Skeletal muscle satellite cell (primary cell): ENCODE measurements at regions not wholly inside any gene's neighbourhood (a gene's known extent, or its start where the extent isn't known, plus 50 kb on each side); places are given as distances from the start of the nearest gene placed in this dataset.

Experiments used
- H3K27me3 ChIP-seq: 2 replicates; pipeline ENCODE4 v1.7.0; 2013; ENCODE audit warnings: low read length; ENCODE audit not compliant: control insufficient read depth, insufficient read depth
- H3K36me3 ChIP-seq: 2 replicates; pipeline ENCODE4 v1.7.0; 2013; ENCODE audit warnings: mild to moderate bottlenecking, control low read depth, low read length; ENCODE audit not compliant: insufficient read depth
- H3K4me1 ChIP-seq: 2 replicates; pipeline ENCODE4 v1.7.0; 2013; ENCODE audit warnings: low read length; ENCODE audit not compliant: control insufficient read depth, insufficient read depth
- H3K4me2 ChIP-seq: 2 replicates; pipeline ENCODE4 v1.7.0; 2013; ENCODE audit warnings: mild to moderate bottlenecking, low read length
- H3K4me3 ChIP-seq: 2 replicates; pipeline ENCODE4 v1.7.0; 2013; ENCODE audit warnings: low read length
- H3K9ac ChIP-seq: 2 replicates; pipeline ENCODE4 v1.7.0; 2013; ENCODE audit warnings: mild to moderate bottlenecking, low read depth, low read length, moderate library complexity
- H3K9me3 ChIP-seq: replicated peaks from 2 replicates; pipeline ENCODE4 v1.7.0; 2013; ENCODE audit warnings: mild to moderate bottlenecking, control low read depth, low read length

GRCh38 chr3:88209356-88209755, 59.6 kb downstream of the C3orf38 start:
- Histone ChIP-seq H3K4me1 (no peaks in the 10 kb centered on the region), H3K9me3 (no peaks in the 10 kb centered on the region), H3K9ac (no peak overlapping the region), H3K36me3 (no peaks in the 10 kb centered on the region), H3K27me3 (peaks cover 9% of the 10 kb centered on the region), H3K4me2 (no peak overlapping the region), H3K4me3 (no peak overlapping the region)

- H3K9ac ChIP-seq: no peak overlapping the region
- no peaks in the 10 kb centered on the region for H3K4me1 ChIP-seq
- H3K27me3 ChIP-seq: peaks cover 4% of the 10 kb centered on the region
- no peak overlapping the region for H3K4me2 ChIP-seq
- H3K36me3 ChIP-seq: no peaks in the 10 kb centered on the region
- H3K9me3 ChIP-seq: no peaks in the 10 kb centered on the region
- H3K4me3 ChIP-seq: no peak overlapping the region
Observed at GRCh38 chr3:88211096-88211890, 61.5 kb downstream of the C3orf38 start.

GRCh38 chr3:88219138-88219792, 69.5 kb downstream of the C3orf38 start:
- H3K4me2 ChIP-seq: no peak overlapping the region
- H3K27me3 ChIP-seq: no peaks in the 10 kb centered on the region
- H3K9me3 ChIP-seq: no peaks in the 10 kb centered on the region
- H3K9ac ChIP-seq: no peak overlapping the region
- no peaks in the 10 kb centered on the region for H3K36me3 ChIP-seq
- H3K4me1 ChIP-seq: no peaks in the 10 kb centered on the region
- no peak overlapping the region for H3K4me3 ChIP-seq

- H3K4me3 ChIP-seq: no peak overlapping the region
- no peaks in the 10 kb centered on the region for H3K36me3 ChIP-seq
- H3K27me3 ChIP-seq: no peaks in the 10 kb centered on the region
- no peak overlapping the region for H3K9ac ChIP-seq
- no peak overlapping the region for H3K4me2 ChIP-seq
- no peaks in the 10 kb centered on the region for H3K4me1 ChIP-seq
- H3K9me3 ChIP-seq: no peaks in the 10 kb centered on the region
Observed at GRCh38 chr3:88220126-88220525, 70.4 kb downstream of the C3orf38 start.

- H3K4me3 ChIP-seq: no peak overlapping the region
- H3K9me3 ChIP-seq: no peaks in the 10 kb centered on the region
- H3K9ac ChIP-seq: no peak overlapping the region
- H3K4me2 ChIP-seq: no peak overlapping the region
- no peaks in the 10 kb centered on the region for H3K27me3 ChIP-seq
- H3K36me3 ChIP-seq: no peaks in the 10 kb centered on the region
- H3K4me1 ChIP-seq: no peaks in the 10 kb centered on the region
Observed at GRCh38 chr3:88221726-88222125, 72.0 kb downstream of the C3orf38 start.

GRCh38 chr3:88222343-88222742, 72.6 kb downstream of the C3orf38 start:
- no peaks in the 10 kb centered on the region for H3K9me3 ChIP-seq
- H3K4me2 ChIP-seq: no peak overlapping the region
- no peaks in the 10 kb centered on the region for H3K36me3 ChIP-seq
- H3K9ac ChIP-seq: no peak overlapping the region
- no peak overlapping the region for H3K4me3 ChIP-seq
- H3K4me1 ChIP-seq: no peaks in the 10 kb centered on the region
- H3K27me3 ChIP-seq: no peaks in the 10 kb centered on the region

GRCh38 chr3:88225326-88226008, 75.7 kb downstream of the C3orf38 start:
- no peaks in the 10 kb centered on the region for H3K9me3 ChIP-seq
- H3K4me2 ChIP-seq: no peak overlapping the region
- H3K4me3 ChIP-seq: no peak overlapping the region
- no peaks in the 10 kb centered on the region for H3K27me3 ChIP-seq
- no peak overlapping the region for H3K9ac ChIP-seq
- H3K4me1 ChIP-seq: no peaks in the 10 kb centered on the region
- no peaks in the 10 kb centered on the region for H3K36me3 ChIP-seq

- H3K4me1 ChIP-seq: no peaks in the 10 kb centered on the region
- H3K4me3 ChIP-seq: no peak overlapping the region
- H3K36me3 ChIP-seq: no peaks in the 10 kb centered on the region
- no peaks in the 10 kb centered on the region for H3K9me3 ChIP-seq
- H3K27me3 ChIP-seq: no peaks in the 10 kb centered on the region
- no peak overlapping the region for H3K9ac ChIP-seq
- H3K4me2 ChIP-seq: no peak overlapping the region
Observed at GRCh38 chr3:88226910-88227309, 77.2 kb downstream of the C3orf38 start.

GRCh38 chr3:88230638-88231037, 80.9 kb downstream of the C3orf38 start:
- H3K4me2 ChIP-seq: no peak overlapping the region
- H3K9ac ChIP-seq: no peak overlapping the region
- H3K27me3 ChIP-seq: no peaks in the 10 kb centered on the region
- no peaks in the 10 kb centered on the region for H3K36me3 ChIP-seq
- no peaks in the 10 kb centered on the region for H3K4me1 ChIP-seq
- no peak overlapping the region for H3K4me3 ChIP-seq
- H3K9me3 ChIP-seq: no peaks in the 10 kb centered on the region

- Histone ChIP-seq H3K27me3 (no peaks in the 10 kb centered on the region), H3K9ac (no peak overlapping the region), H3K4me3 (no peak overlapping the region), H3K4me1 (no peaks in the 10 kb centered on the region), H3K4me2 (no peak overlapping the region), H3K9me3 (no peaks in the 10 kb centered on the region), H3K36me3 (no peaks in the 10 kb centered on the region)
Observed at GRCh38 chr3:88231207-88231606, 81.4 kb downstream of the C3orf38 start.

- Histone ChIP-seq H3K4me2 (no peak overlapping the region), H3K9me3 (no peaks in the 10 kb centered on the region), H3K4me3 (no peak overlapping the region), H3K36me3 (no peaks in the 10 kb centered on the region), H3K27me3 (no peaks in the 10 kb centered on the region), H3K9ac (no peak overlapping the region), H3K4me1 (no peaks in the 10 kb centered on the region)
Observed at GRCh38 chr3:88231632-88232031, 81.9 kb downstream of the C3orf38 start.
